ENCODE measurements at regions not wholly inside any gene's neighbourhood (a gene's known extent, or its start where the extent isn't known, plus 50 kb on each side); places are given as distances from the start of the nearest gene placed in this dataset.

- Histone ChIP-seq H3K9me3 (peaks cover 0 to 11% (median 5%) of the 10 kb centered on the region in 4 donors), H3K27me3 (no peaks in the 10 kb centered on the region), H3K27ac (no peak overlapping the region), H3K4me3 (no peak overlapping the region), H3K4me1 (no peaks in the 10 kb centered on the region), H3K36me3 (no peaks in the 10 kb centered on the region)
- DNase-seq: no peak
- no peak for TF ChIP-seq POLR2A (IDR thresholded peaks at IDR 0.05)
- TF ChIP-seq CTCF (IDR thresholded peaks at IDR 0.05): no peak
These were observed 81.8 kb downstream of the B3GNT2 start for GRCh38 chr2:62277688-62278087.

Measured in Peyer's patch (tissue), 4 donors.